IMR-90 (cell line): ENCODE measurements at regions not wholly inside any gene's neighbourhood (a gene's known extent, or its start where the extent isn't known, plus 50 kb on each side); places are given as distances from the start of the nearest gene placed in this dataset.

Source experiments
- ATAC-seq: fragments of 200-7000 bp; cut with Tn5 transposase; 2 replicates; pipeline ENCODE4 v1.9.1; 2020; ENCODE audit warnings: low read depth, mild to moderate bottlenecking, moderate library complexity
- BruUV-seq: library from RNA; stranded (reverse); fragments of 400-500 nt; replicated peaks from 2 replicates; lab custom pipeline; 2021; lab: Mats Ljungman, UMichigan
- CTCF ChIA-PET: fragments of 300-600 bp; formaldehyde crosslinking; extraction: SDS; loops from one replicate; lab custom pipeline; 2021; ENCODE audit warnings: antibody characterized with exemption; lab: Yijun Ruan, JAX
- POLR2A ChIA-PET: fragments of 300-600 bp; sonication (Branson Sonifier 250); formaldehyde crosslinking; loops from one replicate; lab custom pipeline; 2022; ENCODE audit warnings: antibody characterized with exemption; ENCODE audit not compliant: unreplicated experiment; lab: Charles Lee
- DNase-seq: peaks from one replicate; pipeline ENCODE4 v3.0.0; 2013
- H2AFZ ChIP-seq: replicated peaks from 2 replicates; pipeline ENCODE3; 2013; ENCODE audit warnings: low read length, mild to moderate bottlenecking; ENCODE audit not compliant: poor library complexity
- H2AK5ac ChIP-seq: 2 replicates; pipeline ENCODE4 v1.6.1; 2013; ENCODE audit warnings: low read depth, low read length, inconsistent platforms
- H2AK9ac ChIP-seq: replicated peaks from 2 replicates; pipeline ENCODE3; 2013; ENCODE audit warnings: mild to moderate bottlenecking, low read depth, low read length, moderate library complexity; ENCODE audit not compliant: poor library complexity
- H2BK120ac ChIP-seq: 2 replicates; pipeline ENCODE4 v1.6.1; 2013; ENCODE audit warnings: low read depth, low read length, inconsistent platforms
- H2BK15ac ChIP-seq: 3 replicates; pipeline ENCODE4 v1.6.1; 2013; ENCODE audit warnings: low read depth, low read length, inconsistent platforms
- H2BK20ac ChIP-seq: 2 replicates; pipeline ENCODE4 v1.6.1; 2013; ENCODE audit warnings: low read depth, mild to moderate bottlenecking, inconsistent platforms, low read length, moderate library complexity
- H2BK5ac ChIP-seq: 2 replicates; pipeline ENCODE4 v1.6.1; 2013; ENCODE audit warnings: mild to moderate bottlenecking, low read depth, low read length, inconsistent platforms; ENCODE audit not compliant: poor library complexity, severe bottlenecking
- H3K14ac ChIP-seq: replicated peaks from 2 replicates; pipeline ENCODE4 v1.6.1; 2013; ENCODE audit warnings: low read depth, low read length, inconsistent platforms
- H3K18ac ChIP-seq: 2 replicates; pipeline ENCODE4 v1.6.1; 2013; ENCODE audit warnings: low read depth, low read length, control low read depth
- H3K23ac ChIP-seq: 2 replicates; pipeline ENCODE4 v1.6.1; 2013; ENCODE audit warnings: low read depth, low read length, inconsistent platforms
- H3K27ac ChIP-seq: 2 replicates; pipeline ENCODE4 v1.5.1; 2013; ENCODE audit warnings: mild to moderate bottlenecking, control low read depth, low read length; ENCODE audit not compliant: insufficient read depth
- H3K27me3 ChIP-seq: 2 replicates; pipeline ENCODE4 v1.6.1; 2013; ENCODE audit warnings: low read length; ENCODE audit not compliant: control insufficient read depth, insufficient read depth
- H3K36me3 ChIP-seq: 2 replicates; pipeline ENCODE4 v1.6.1; 2013; ENCODE audit warnings: low read length, mixed read lengths; ENCODE audit not compliant: control insufficient read depth, insufficient read depth
- H3K4ac ChIP-seq: 2 replicates; pipeline ENCODE4 v1.6.1; 2013; ENCODE audit warnings: low read depth, low read length, inconsistent platforms
- H3K4me1 ChIP-seq: 2 replicates; pipeline ENCODE4 v1.6.1; 2013; ENCODE audit warnings: low read length, mixed read lengths; ENCODE audit not compliant: control insufficient read depth, insufficient read depth
- H3K4me2 ChIP-seq: 2 replicates; pipeline ENCODE4 v1.6.1; 2013; ENCODE audit warnings: low read depth, mild to moderate bottlenecking, control low read depth, low read length, moderate library complexity
- H3K4me3 ChIP-seq: 2 replicates; pipeline ENCODE4 v1.5.1; 2013; ENCODE audit warnings: low read depth, mild to moderate bottlenecking, control low read depth, low read length, moderate library complexity; ENCODE audit not compliant: insufficient read depth
- H3K56ac ChIP-seq: 2 replicates; pipeline ENCODE4 v1.6.1; 2013; ENCODE audit warnings: low read length, inconsistent platforms; ENCODE audit not compliant: insufficient read depth; ENCODE audit errors: extremely low read depth
- H3K79me1 ChIP-seq, 2 experiments: 2 replicates each; pipeline ENCODE4 v1.6.1; 2013; ENCODE audit warnings: low read length in 2 of 2, inconsistent platforms in 1 of 2, low read depth in 1 of 2
- H3K9ac ChIP-seq: 2 replicates; pipeline ENCODE4 v1.6.1; 2013; ENCODE audit warnings: low read depth, low read length, control low read depth
- H3K9me1 ChIP-seq: 2 replicates; pipeline ENCODE4 v1.6.1; 2013; ENCODE audit warnings: low read length, inconsistent platforms; ENCODE audit not compliant: insufficient read depth
- H3K9me3 ChIP-seq: 2 replicates; pipeline ENCODE4 v1.6.1; 2013; ENCODE audit warnings: low read length; ENCODE audit not compliant: control insufficient read depth, insufficient read depth
- H4K20me1 ChIP-seq: 2 replicates; pipeline ENCODE4 v1.6.1; 2013; ENCODE audit warnings: low read length, inconsistent platforms; ENCODE audit not compliant: insufficient read depth
- H4K5ac ChIP-seq: 2 replicates; pipeline ENCODE4 v1.6.1; 2013; ENCODE audit warnings: mild to moderate bottlenecking, low read depth, low read length, control low read depth
- H4K8ac ChIP-seq, 2 experiments: 2 replicates each; pipeline ENCODE4 v1.6.1; 2013; ENCODE audit warnings: low read depth in 2 of 2, low read length in 2 of 2, control low read depth in 1 of 2, inconsistent platforms in 1 of 2
- H4K91ac ChIP-seq: 2 replicates; pipeline ENCODE4 v1.6.1; 2013; ENCODE audit warnings: low read depth, low read length, inconsistent platforms; ENCODE audit not compliant: insufficient read depth
- BHLHE40 ChIP-seq: fragments of 150-350 bp; IDR thresholded peaks from 2 replicates; pipeline ENCODE4 v1.6.1; 2016; ENCODE audit warnings: mild to moderate bottlenecking, low read depth, low read length
- CEBPB ChIP-seq: IDR thresholded peaks from 2 replicates; pipeline ENCODE4 v1.6.1; 2012; ENCODE audit warnings: low read depth, low read length, improper control_type of control experiment
- CHD1 ChIP-seq: IDR thresholded peaks from 2 replicates; pipeline ENCODE4 v1.6.1; 2012; ENCODE audit warnings: low read depth, low read length, improper control_type of control experiment
- FOS ChIP-seq: fragments of 150-350 bp; IDR thresholded peaks from 2 replicates; pipeline ENCODE4 v1.6.1; 2016; ENCODE audit warnings: low read depth, low read length
- MAFK ChIP-seq: IDR thresholded peaks from 2 replicates; pipeline ENCODE4 v1.6.1; 2012; ENCODE audit warnings: low read depth, low read length, improper control_type of control experiment
- MAZ ChIP-seq: IDR thresholded peaks from 2 replicates; pipeline ENCODE4 v1.6.1; 2012; ENCODE audit warnings: low read depth, mild to moderate bottlenecking, low read length, improper control_type of control experiment, moderate library complexity, borderline replicate concordance
- MXI1 ChIP-seq: IDR thresholded peaks from 2 replicates; pipeline ENCODE4 v1.6.1; 2012; ENCODE audit warnings: low read depth, mild to moderate bottlenecking, low read length, moderate library complexity, borderline replicate concordance
- NFE2L2 ChIP-seq: fragments of 150-350 bp; IDR thresholded peaks from 2 replicates; pipeline ENCODE4 v1.6.1; 2016; ENCODE audit warnings: low read depth, mild to moderate bottlenecking, low read length
- POLR2A ChIP-seq: IDR thresholded peaks from 2 replicates; pipeline ENCODE4 v1.6.1; 2012; ENCODE audit warnings: mild to moderate bottlenecking, low read depth, low read length
- RAD21 ChIP-seq: IDR thresholded peaks from 2 replicates; pipeline ENCODE4 v1.6.1; 2012; ENCODE audit warnings: low read length, improper control_type of control experiment
- RCOR1 ChIP-seq: IDR thresholded peaks from 2 replicates; pipeline ENCODE4 v1.6.1; 2012; ENCODE audit warnings: mild to moderate bottlenecking, low read length, improper control_type of control experiment; ENCODE audit not compliant: insufficient replicate concordance
- RFX5 ChIP-seq: IDR thresholded peaks from 2 replicates; pipeline ENCODE4 v1.8.0; 2012; ENCODE audit warnings: low read depth, mild to moderate bottlenecking, low read length, moderate library complexity
- SMC3 ChIP-seq: fragments of 150-350 bp; IDR thresholded peaks from 2 replicates; pipeline ENCODE4 v1.6.1; 2016; ENCODE audit warnings: low read depth, mild to moderate bottlenecking, antibody characterized with exemption, low read length, moderate library complexity
- WGBS, 2 experiments: methylation state at CpG; one replicate each; pipeline versions ENCODE4 v1.1.5 to v1.1.7; 2013; ENCODE audit warnings: missing lambda C conversion rate in 2 of 2; ENCODE audit not compliant: insufficient read length in 1 of 2; ENCODE audit errors: extremely low coverage in 2 of 2; 5-methylcytosine and 5-hydroxymethylcytosine counted together
- dilution Hi-C: fragments of 300-500 bp; cut with HindIII; formaldehyde crosslinking; loops from one replicate; pipeline ENCODE4 v1.14.3; 2018; ENCODE audit warnings: low sequenced_read_pairs; ENCODE audit not compliant: unreplicated experiment
- in situ Hi-C: fragments of 300-500 bp; cut with MboI; formaldehyde crosslinking; loops from 3 replicates; pipeline ENCODE4 v1.14.3; 2019; ENCODE audit warnings: low sequenced_read_pairs, inconsistent platforms, mixed read lengths
- intact Hi-C: fragments of 100-400 bp; cut with micrococcal nuclease; formaldehyde crosslinking; loops from 2 replicates; pipeline ENCODE4 v1.10.0; 2022
- TF ChIP-seq, protein P1 (sequence below): fragments of 150-350 bp; IDR thresholded peaks from 2 replicates; pipeline ENCODE4 v1.6.1; 2017; ENCODE audit warnings: mild to moderate bottlenecking, antibody characterized with exemption, low read length, low read depth
- TF ChIP-seq, protein P2 (sequence below): conservative IDR thresholded peaks from 2 replicates; pipeline ENCODE4 v1.5.1; 2012; ENCODE audit warnings: mild to moderate bottlenecking, low read depth, low read length, improper control_type of control experiment

DNA sequence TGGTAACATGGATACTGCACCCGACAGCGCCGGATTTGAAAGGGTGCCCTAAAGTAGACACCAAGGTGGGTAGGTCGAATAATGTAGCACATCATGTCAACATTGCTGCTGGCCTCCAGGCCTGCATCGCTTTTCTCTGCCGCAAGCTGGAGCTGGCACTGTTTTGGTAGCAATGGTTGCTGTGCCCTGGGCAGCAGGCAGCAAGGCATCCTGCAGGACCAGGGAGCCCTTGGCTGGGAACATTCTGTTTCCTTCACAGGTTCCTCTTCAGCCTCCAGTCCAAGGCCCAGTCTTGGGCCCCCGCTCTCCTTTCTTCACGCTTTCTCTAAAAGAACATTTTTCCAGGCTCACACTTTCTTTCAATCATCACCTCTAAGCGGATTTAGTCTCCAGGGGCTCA is 365.8 kb upstream of the JARID2 start (continued):
- TF ChIP-seq RAD21 (no peak), CEBPB (no peak)

DNA sequence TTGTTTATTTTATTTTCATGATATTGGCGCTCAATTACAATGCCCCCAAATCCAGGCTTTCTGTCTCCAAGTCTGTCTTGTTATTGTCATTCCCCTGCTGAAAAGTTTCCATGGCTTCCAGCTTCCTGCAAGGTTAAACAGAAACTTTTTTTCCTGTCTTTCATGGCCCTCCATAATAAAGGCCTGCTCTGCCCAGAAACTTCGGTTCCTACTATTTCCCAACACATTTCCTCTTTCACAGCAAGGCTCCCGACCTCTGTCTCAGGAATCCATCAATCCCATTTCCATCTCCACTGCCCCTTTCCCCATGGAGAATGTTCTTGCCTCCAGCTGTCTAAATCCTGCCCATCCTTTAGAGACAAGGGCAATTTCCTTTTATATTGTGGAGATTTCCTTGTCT is 365.2 kb upstream of the JARID2 start:
- peaks cover 11% of the 10 kb centered on the region for H3K9me1 ChIP-seq
- no peak overlapping the region for H2AFZ ChIP-seq
- peak overlapping the region; percentile 70; the same call in 1 of the 2 replicates for H3K4ac ChIP-seq
- H4K91ac ChIP-seq: peak overlapping the region; percentile 64
- H3K23ac ChIP-seq: peak overlapping the region; percentile 39; the same call in 1 of the 2 replicates
- H3K27ac ChIP-seq: no peak overlapping the region
- H3K27me3 ChIP-seq: no peaks in the 10 kb centered on the region
- H3K36me3 ChIP-seq: no peaks in the 10 kb centered on the region
- H2AK5ac ChIP-seq: peak overlapping the region; percentile 76
- in situ Hi-C loops: no loop called here
- H2BK15ac ChIP-seq: peak overlapping the region; percentile 86; the same call in 1 of the 3 replicates
- H3K18ac ChIP-seq: no peak overlapping the region
- no peaks in the 10 kb centered on the region for H4K20me1 ChIP-seq
- peaks cover 28% of the 10 kb centered on the region for H3K4me1 ChIP-seq
- H2BK20ac ChIP-seq: peak overlapping the region; percentile 45; the same call in 1 of the 2 replicates
- POLR2A ChIA-PET: interaction anchor here (0.7 kb wide), 1 partner anchor 558 kb away, joined by 4 read pairs; no protein-coding TSS in a partner anchor
- no peak overlapping the region for H2AK9ac ChIP-seq
- H4K8ac ChIP-seq: peak overlapping the region; percentile 70 to 71; a peak in 3 of 4 replicates
- no peak for ATAC-seq
- DNase-seq: no peak
- no peak overlapping the region for H3K9ac ChIP-seq
- H3K4me2 ChIP-seq: no peak overlapping the region
- no peak overlapping the region for H3K4me3 ChIP-seq
- H3K14ac ChIP-seq: peak overlapping the region; percentile 51; the same call in 1 of the 2 replicates
- WGBS, 2 experiments: no CpG with 5 or more reads among the region's 3 CpGs
- H2BK120ac ChIP-seq: peak overlapping the region; percentile 41; the same call in 1 of the 2 replicates
- no TSS peak for BruUV-seq
- no peaks in the 10 kb centered on the region for H3K9me3 ChIP-seq
- no peak overlapping the region for H2BK5ac ChIP-seq
- H3K79me1 ChIP-seq: peaks cover 0 to 6% of the 10 kb centered on the region in 2 experiments; a peak in 1 of 4 replicates
- dilution Hi-C loops: no loop called here
- H3K56ac ChIP-seq: no peak overlapping the region
- intact Hi-C loops: no loop called here
- H4K5ac ChIP-seq: peak overlapping the region; percentile 12; the same call in 1 of the 2 replicates
- CTCF ChIA-PET: interaction anchor here (0.6 to 0.7 kb wide), 2 partner anchors 121 to 983 kb away, joined by 3 to 5 read pairs; no protein-coding TSS in a partner anchor
- TF ChIP-seq MXI1 (no peak), BHLHE40 (no peak), SMC3 (no peak), FOS (no peak), RFX5 (no peak), MAZ (no peak), POLR2A (no peak), NFE2L2 (no peak), CEBPB (no peak), CHD1 (no peak), RCOR1 (no peak), MAFK (no peak), RAD21 (no peak)
- TF ChIP-seq, protein P1, sequence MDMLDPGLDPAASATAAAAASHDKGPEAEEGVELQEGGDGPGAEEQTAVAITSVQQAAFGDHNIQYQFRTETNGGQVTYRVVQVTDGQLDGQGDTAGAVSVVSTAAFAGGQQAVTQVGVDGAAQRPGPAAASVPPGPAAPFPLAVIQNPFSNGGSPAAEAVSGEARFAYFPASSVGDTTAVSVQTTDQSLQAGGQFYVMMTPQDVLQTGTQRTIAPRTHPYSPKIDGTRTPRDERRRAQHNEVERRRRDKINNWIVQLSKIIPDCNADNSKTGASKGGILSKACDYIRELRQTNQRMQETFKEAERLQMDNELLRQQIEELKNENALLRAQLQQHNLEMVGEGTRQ: no peak
- TF ChIP-seq, protein P2, sequence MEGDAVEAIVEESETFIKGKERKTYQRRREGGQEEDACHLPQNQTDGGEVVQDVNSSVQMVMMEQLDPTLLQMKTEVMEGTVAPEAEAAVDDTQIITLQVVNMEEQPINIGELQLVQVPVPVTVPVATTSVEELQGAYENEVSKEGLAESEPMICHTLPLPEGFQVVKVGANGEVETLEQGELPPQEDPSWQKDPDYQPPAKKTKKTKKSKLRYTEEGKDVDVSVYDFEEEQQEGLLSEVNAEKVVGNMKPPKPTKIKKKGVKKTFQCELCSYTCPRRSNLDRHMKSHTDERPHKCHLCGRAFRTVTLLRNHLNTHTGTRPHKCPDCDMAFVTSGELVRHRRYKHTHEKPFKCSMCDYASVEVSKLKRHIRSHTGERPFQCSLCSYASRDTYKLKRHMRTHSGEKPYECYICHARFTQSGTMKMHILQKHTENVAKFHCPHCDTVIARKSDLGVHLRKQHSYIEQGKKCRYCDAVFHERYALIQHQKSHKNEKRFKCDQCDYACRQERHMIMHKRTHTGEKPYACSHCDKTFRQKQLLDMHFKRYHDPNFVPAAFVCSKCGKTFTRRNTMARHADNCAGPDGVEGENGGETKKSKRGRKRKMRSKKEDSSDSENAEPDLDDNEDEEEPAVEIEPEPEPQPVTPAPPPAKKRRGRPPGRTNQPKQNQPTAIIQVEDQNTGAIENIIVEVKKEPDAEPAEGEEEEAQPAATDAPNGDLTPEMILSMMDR: no peak
